Kidney glomerular epithelial cell (primary cell): ENCODE measurements at regions not wholly inside any gene's neighbourhood (a gene's known extent, or its start where the extent isn't known, plus 50 kb on each side); places are given as distances from the start of the nearest gene placed in this dataset.

ENCODE experiments used
- DNase-seq: peaks from one replicate; lab custom pipeline; 2025; lab: John Stamatoyannopoulos, UW

DNA sequence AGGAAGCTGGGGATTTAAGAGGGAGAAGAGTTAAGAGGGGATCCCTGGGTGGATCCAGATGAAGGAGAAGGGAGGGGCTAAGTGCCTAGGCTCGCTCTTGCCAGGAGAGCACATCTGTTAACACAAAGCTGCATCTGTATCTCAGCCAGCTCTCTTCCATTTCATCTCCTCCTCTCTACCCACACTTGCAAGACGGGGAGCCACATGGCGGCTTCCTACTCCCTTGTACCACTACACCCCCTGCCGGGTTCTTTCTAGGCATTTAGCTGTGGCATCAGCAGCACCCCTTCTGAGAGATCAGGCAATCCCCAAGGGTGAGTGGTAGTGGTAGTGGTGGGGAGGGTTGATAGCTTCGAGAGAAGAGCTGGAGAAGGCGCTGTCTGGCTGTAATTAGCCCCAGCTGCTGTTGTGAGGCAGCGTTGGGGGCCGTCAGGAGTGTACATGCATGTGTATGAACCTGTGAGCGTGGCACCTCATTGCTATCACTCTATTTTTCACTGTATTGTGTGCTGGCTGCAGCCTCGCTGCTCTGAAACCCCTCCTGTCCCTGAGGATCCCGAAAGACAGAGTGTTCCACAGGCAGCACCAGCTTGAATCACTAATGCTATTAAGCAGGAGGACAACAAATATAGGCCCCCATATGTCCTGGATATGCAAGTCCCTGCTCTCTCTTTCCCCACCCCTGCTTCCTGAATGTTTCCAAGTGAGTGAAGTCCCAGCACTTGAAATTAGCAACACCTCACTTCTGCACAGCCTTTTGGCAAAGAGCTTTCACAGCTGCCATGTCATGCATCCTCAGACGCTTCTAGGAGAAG, 73.7 kb downstream of the RTL9 start:
- no peak for DNase-seq

DNA sequence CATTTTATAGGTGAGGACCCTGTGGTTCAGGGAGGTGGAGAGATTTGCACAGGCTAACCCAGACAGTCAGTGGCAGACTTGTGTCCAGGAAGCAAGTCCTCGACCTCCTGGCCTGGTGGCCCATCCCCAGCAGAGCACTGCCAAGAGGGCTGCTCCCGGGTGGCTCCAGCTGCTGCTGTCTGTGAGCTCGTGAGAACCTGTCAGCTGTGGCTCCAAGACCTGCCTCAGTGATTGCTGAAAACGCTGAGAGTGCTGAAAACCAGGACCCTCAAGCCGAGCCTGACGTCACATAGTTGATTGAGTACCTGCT, 74.2 kb downstream of the RTL9 start:
- no peak for DNase-seq

DNA sequence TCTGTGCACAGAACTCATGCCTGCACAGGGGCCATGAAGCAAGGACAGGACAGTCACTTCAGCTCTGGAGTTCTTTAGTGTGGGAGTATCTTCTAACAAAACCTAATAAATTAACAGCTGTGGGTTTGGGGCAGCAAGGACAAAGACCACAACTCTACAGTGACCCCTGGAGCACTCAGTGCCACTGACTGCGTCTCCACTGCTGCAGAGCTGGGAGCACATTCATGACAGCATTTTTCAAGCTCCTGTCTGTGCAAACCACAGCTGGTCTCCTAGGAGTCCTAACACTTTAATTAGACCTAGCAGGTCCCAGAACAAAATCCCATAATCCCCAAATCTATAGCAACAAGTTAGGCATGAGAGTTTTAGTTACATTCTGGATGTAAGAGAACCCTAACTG, 76.5 kb downstream of the RTL9 start:
- DNase-seq = no peak

DNA sequence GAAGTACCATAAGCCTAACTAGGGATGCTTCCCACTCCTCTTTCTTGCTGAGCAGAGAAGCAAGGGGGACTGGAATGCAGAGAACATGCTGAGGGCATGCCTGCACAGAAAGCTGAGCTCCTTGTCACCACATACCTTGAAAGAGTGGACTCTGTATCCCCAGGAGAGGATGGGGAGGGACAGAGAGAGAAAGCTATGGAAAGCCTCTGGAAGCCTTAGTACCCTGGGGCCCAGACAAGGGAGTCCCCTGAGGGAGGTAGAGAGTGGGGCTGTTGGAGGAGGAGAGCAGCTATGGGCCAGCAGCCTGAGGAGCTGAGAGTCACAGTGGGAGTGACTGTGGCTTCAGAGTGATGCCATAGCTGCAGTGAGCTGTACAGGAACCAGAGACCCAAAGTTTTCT, 77.9 kb downstream of the RTL9 start:
- no peak for DNase-seq

- no peak for DNase-seq
Observed at GRCh38 chrX:110437686-110438085, 79.0 kb downstream of the RTL9 start.

DNA sequence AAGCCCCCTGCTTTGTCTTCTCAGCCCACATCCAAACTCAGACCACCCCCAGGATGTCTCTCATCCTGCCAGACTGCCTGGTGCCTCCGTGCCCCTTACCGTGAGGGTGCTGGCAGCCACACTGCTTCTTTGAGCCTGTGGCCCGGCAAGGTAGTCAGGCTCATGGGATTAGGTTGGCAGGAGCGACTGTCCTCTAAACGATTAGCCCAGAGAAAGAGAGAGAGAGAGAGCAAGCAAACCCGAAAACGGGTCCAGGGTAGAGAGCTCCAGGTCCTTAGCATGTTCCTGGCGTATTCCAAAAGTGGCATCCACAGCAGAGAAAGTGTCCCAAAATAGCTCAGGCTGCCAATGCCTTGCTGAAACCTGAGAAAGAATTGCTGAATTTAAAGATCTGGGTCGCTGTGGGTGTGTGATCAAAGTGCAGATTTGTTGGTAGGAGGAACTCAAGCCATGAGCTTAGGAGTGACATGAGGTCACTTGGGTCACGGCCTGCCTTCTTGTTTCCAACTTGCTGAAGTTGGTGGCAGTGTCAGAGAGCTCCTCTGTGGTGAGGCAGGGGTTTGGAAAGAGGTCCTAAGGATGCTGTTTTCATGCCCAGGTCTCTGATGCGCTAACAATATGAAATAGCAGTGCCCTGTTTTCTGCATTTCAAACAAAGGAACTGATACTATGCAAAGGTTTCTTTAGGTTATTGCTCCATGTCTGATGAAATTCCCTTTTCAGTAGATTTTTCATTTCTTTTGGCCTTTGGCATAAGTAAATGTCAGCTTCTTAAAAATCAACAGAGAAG, 81.6 kb downstream of the RTL9 start:
- no peak for DNase-seq

- DNase-seq = no peak
Observed at GRCh38 chrX:110442635-110443034, 84.0 kb downstream of the RTL9 start.

- DNase-seq = no peak
Observed at GRCh38 chrX:110444996-110445395, 86.3 kb downstream of the RTL9 start.

- DNase-seq = no peak
Observed at GRCh38 chrX:110448459-110448858, 89.8 kb downstream of the RTL9 start.

GRCh38 chrX:110449312-110449711, 90.7 kb downstream of the RTL9 start:
- no peak for DNase-seq

- peak; percentile 34 for DNase-seq
Observed at GRCh38 chrX:110450050-110450449, 91.4 kb downstream of the RTL9 start.

GRCh38 chrX:110454336-110454735, 95.7 kb downstream of the RTL9 start:
- no peak for DNase-seq

GRCh38 chrX:110462957-110463356, 104.3 kb downstream of the RTL9 start:
- DNase-seq = no peak

DNA sequence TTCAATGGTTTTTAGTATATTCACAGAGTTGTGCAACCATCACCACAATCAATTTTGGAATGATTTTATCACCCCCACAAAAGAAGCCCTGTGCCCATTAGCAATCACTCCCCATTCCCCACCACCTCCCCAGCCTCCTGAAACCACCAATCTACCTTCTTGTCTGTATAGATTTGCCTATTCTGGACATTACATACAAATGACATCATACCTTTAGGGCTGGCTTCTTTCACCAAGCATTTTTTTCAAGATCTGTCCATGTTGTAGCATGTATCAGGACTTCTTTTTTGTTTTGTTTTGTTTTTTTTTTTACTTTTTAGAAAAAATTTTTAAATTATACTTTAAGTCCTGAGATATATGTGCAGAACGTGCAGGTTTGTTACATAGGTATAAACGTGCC, 108.1 kb downstream of the RTL9 start:
- DNase-seq = no peak

- DNase-seq = no peak
Observed at GRCh38 chrX:110472265-110472664, 113.6 kb downstream of the RTL9 start.

GRCh38 chrX:110477593-110478228, 119.1 kb downstream of the RTL9 start:
- DNase-seq = no peak

- no peak for DNase-seq
Observed at GRCh38 chrX:110491846-110492620, 133.4 kb downstream of the RTL9 start.

DNA sequence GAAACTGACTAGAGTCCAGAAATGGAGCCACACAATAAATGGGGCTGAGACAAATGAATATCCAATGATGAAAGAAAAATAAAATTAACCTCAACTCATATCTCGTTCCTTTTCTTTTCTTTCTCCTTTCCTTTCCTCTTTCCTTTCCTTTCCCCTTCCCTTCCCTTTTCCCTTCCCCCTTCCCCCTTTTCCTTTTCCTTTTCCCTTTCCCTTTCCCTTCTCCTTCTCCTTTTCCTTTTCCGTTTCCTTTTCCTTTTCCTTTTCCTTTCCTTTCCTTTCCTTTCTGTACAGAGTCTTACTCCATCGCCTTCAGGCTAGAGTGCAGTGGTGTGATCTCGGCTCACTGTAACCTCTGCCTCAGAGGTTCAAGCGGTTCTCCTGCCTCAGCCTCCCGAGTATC, 146.3 kb downstream of the RTL9 start:
- no peak for DNase-seq

- peak; percentile 24 for DNase-seq
Observed at GRCh38 chrX:110509755-110510532, 151.3 kb downstream of the RTL9 start.

- DNase-seq = no peak
Observed at GRCh38 chrX:110511238-110511637, 152.6 kb downstream of the RTL9 start.

DNA sequence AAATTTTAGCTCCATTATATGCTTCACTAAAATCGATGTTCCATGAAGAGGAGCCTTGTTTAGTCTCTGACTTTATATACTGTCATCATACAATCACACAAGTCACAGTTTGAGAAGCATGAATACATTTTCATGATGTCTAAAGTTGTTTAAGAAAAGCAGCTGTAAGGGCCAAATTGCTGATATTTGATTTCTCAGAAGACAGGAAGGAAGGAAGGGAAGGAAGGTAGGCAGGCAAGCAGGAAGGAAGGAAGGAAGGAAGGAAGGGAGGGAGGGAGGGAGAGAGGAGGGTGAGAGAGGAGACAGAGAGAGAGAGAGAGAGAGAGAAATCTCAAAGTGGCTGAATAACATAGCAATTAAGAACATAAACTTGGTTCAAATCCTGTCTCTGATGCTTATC, 153.7 kb downstream of the RTL9 start:
- DNase-seq = no peak

- no peak for DNase-seq
Observed at GRCh38 chrX:110514509-110514908, 155.9 kb downstream of the RTL9 start.
